NB4 (cell line): ENCODE measurements at regions not wholly inside any gene's neighbourhood (a gene's known extent, or its start where the extent isn't known, plus 50 kb on each side); places are given as distances from the start of the nearest gene placed in this dataset.

ENCODE experiments used
- CTCF ChIP-seq: IDR thresholded peaks from one replicate; pipeline ENCODE4 v1.5.1; 2012; ENCODE audit warnings: low read depth, low read length
- MAX ChIP-seq: IDR thresholded peaks from 2 replicates; pipeline ENCODE4 v1.6.1; 2011; ENCODE audit warnings: low read depth, low read length
- MYC ChIP-seq: IDR thresholded peaks from 2 replicates; pipeline ENCODE4 v1.6.1; 2011; ENCODE audit warnings: low read depth, low read length
- POLR2A ChIP-seq: IDR thresholded peaks from 2 replicates; pipeline ENCODE4 v1.6.1; 2011; ENCODE audit warnings: mild to moderate bottlenecking; ENCODE audit not compliant: insufficient read length; ENCODE audit errors: extremely low read depth

- TF ChIP-seq CTCF = no peak
- TF ChIP-seq POLR2A = no peak
- no peak for TF ChIP-seq MYC
- TF ChIP-seq MAX = no peak
Measured at GRCh38 chr12:59076622-59077021, 156.3 kb upstream of the LRIG3 start.
